ENCODE measurements at regions not wholly inside any gene's neighbourhood (a gene's known extent, or its start where the extent isn't known, plus 50 kb on each side); places are given as distances from the start of the nearest gene placed in this dataset.

- TF ChIP-seq ARNTL (CRISPR knock-in tag; IDR thresholded peaks at IDR 0.05; ENCODE audit: borderline replicate concordance, low read depth) (no peak), PATZ1 (CRISPR knock-in tag; IDR thresholded peaks at IDR 0.05; ENCODE audit: borderline replicate concordance) (no peak), ISL1 (CRISPR knock-in tag; IDR thresholded peaks at IDR 0.05) (no peak), POU6F1 (CRISPR knock-in tag; IDR thresholded peaks at IDR 0.05; ENCODE audit: borderline replicate concordance, low read depth) (no peak), ZNF565 (CRISPR knock-in tag; conservative IDR thresholded peaks at IDR 0.05; ENCODE audit: low read depth) (no peak), PPARA (CRISPR knock-in tag; IDR thresholded peaks at IDR 0.05; ENCODE audit: borderline replicate concordance) (no peak), ZFP3 (CRISPR knock-in tag; IDR thresholded peaks at IDR 0.05) (no peak), ZFP30 (CRISPR knock-in tag; IDR thresholded peaks at IDR 0.05) (no peak), ZNF70 (CRISPR knock-in tag; IDR thresholded peaks at IDR 0.05) (no peak), ZNF8 (CRISPR knock-in tag; IDR thresholded peaks at IDR 0.05) (no peak), SNAI2 (CRISPR knock-in tag; IDR thresholded peaks at IDR 0.05) (no peak), TCF4 (CRISPR knock-in tag; IDR thresholded peaks at IDR 0.05; ENCODE audit: borderline replicate concordance) (no peak), CREB5 (CRISPR knock-in tag; IDR thresholded peaks at IDR 0.05; ENCODE audit: low read depth) (no peak), TOX (CRISPR knock-in tag; IDR thresholded peaks at IDR 0.05; ENCODE audit: borderline replicate concordance) (no peak)
These were observed 345.4 kb upstream of the SALL3 start for GRCh38 chr18:78634061-78634696.
